ENCODE measurements at regions not wholly inside any gene's neighbourhood (a gene's known extent, or its start where the extent isn't known, plus 50 kb on each side); places are given as distances from the start of the nearest gene placed in this dataset.

GRCh38 chr15:46646490-46646889 is 1011.7 kb downstream of the SQOR start:
- H3K4me3 ChIP-seq (ENCODE audit: low read depth, low read length) = no peak overlapping the region
- no peak for TF ChIP-seq CTCF (IDR thresholded peaks at IDR 0.05; ENCODE audit: low read depth, low read length)

- H3K4me3 ChIP-seq (ENCODE audit: low read depth, low read length) = no peak overlapping the region
- TF ChIP-seq CTCF (IDR thresholded peaks at IDR 0.05; ENCODE audit: low read depth, low read length) = no peak
Observed at GRCh38 chr15:46647046-46647445, 1012.2 kb downstream of the SQOR start.

- H3K4me3 ChIP-seq (ENCODE audit: low read depth, low read length) = no peak overlapping the region
- TF ChIP-seq CTCF (IDR thresholded peaks at IDR 0.05; ENCODE audit: low read depth, low read length) = no peak
Observed at GRCh38 chr15:46652266-46652665, 1017.4 kb downstream of the SQOR start.

GRCh38 chr15:46654993-46655392 is 1020.2 kb downstream of the SQOR start:
- no peak for TF ChIP-seq CTCF (IDR thresholded peaks at IDR 0.05; ENCODE audit: low read depth, low read length)
- H3K4me3 ChIP-seq (ENCODE audit: low read depth, low read length) = no peak overlapping the region

- no peak for TF ChIP-seq CTCF (IDR thresholded peaks at IDR 0.05; ENCODE audit: low read depth, low read length)
- no peak overlapping the region for H3K4me3 ChIP-seq (ENCODE audit: low read depth, low read length)
Observed at GRCh38 chr15:46660096-46660842, 1025.4 kb downstream of the SQOR start.

GRCh38 chr15:46670258-46670657 is 1035.4 kb downstream of the SQOR start:
- no peak overlapping the region for H3K4me3 ChIP-seq (ENCODE audit: low read depth, low read length)
- no peak for TF ChIP-seq CTCF (IDR thresholded peaks at IDR 0.05; ENCODE audit: low read depth, low read length)

- no peak overlapping the region for H3K4me3 ChIP-seq (ENCODE audit: low read depth, low read length)
- TF ChIP-seq CTCF (IDR thresholded peaks at IDR 0.05; ENCODE audit: low read depth, low read length) = no peak
Observed at GRCh38 chr15:46671336-46671735, 1036.5 kb downstream of the SQOR start.

Data from WI38 (cell line).